GM12872 (cell line): ENCODE measurements at regions not wholly inside any gene's neighbourhood (a gene's known extent, or its start where the extent isn't known, plus 50 kb on each side); places are given as distances from the start of the nearest gene placed in this dataset.

Experiments
- CTCF ChIP-seq: IDR thresholded peaks from 3 replicates; pipeline ENCODE4 v1.5.1; 2011; ENCODE audit warnings: low read depth, mild to moderate bottlenecking, low read length, moderate library complexity; ENCODE audit not compliant: insufficient read depth

GRCh38 chr18:4843771-4844170, 353.3 kb downstream of the AKAIN1 start:
- TF ChIP-seq CTCF, result no peak

- no peak for TF ChIP-seq CTCF
Observed at GRCh38 chr18:4842751-4843150, 354.3 kb downstream of the AKAIN1 start.

- no peak for TF ChIP-seq CTCF
Observed at GRCh38 chr18:4842287-4842686, 354.8 kb downstream of the AKAIN1 start.

GRCh38 chr18:4839639-4840038, 357.4 kb downstream of the AKAIN1 start:
- no peak for TF ChIP-seq CTCF

- no peak for TF ChIP-seq CTCF
Observed at GRCh38 chr18:4836141-4836540, 360.9 kb downstream of the AKAIN1 start.

GRCh38 chr18:4831791-4832375, 365.2 kb downstream of the AKAIN1 start:
- no peak for TF ChIP-seq CTCF

GRCh38 chr18:4831127-4831526, 365.9 kb downstream of the AKAIN1 start:
- TF ChIP-seq CTCF, result no peak
